ENCODE measurements at regions not wholly inside any gene's neighbourhood (a gene's known extent, or its start where the extent isn't known, plus 50 kb on each side); places are given as distances from the start of the nearest gene placed in this dataset.

DNA sequence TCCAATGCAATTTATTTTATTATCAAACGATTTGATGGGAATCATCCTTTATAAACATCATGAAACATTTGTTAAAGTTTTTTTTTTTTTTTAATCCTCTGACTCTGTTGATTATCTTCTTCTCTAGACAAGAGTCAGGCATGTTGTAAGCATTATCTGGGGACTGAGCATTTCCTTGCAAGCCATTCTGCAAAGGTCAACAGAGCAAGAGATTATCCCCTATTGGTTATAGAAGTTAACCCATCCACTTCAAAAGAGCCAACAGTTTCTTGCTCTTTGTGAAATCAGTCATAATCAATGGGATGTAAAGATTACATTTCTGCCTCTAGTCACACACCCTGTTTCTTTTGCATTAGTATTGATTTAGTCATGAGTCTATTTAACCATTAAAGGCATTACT is 368.8 kb upstream of the ADGRL4 start:
- Mint-ChIP-seq H3K27me3 (no peaks in the 10 kb centered on the region), H3K4me1 (ENCODE audit: low read depth) (no peaks in the 10 kb centered on the region), H3K27ac (no peak overlapping the region), H3K36me3 (ENCODE audit: low read depth) (no peaks in the 10 kb centered on the region), H3K9me3 (no peaks in the 10 kb centered on the region), H3K4me3 (no peak overlapping the region)
- CTCF ChIA-PET = no interaction called here
- POLR2A ChIA-PET = no interaction called here
- no peak overlapping the region for H3K4me3 ChIP-seq (ENCODE audit: low read length)
- no peaks in the 10 kb centered on the region for H3K36me3 ChIP-seq (ENCODE audit: insufficient read depth, low read length)
- no peaks in the 10 kb centered on the region for H3K9me3 ChIP-seq (ENCODE audit: control insufficient read depth in 1 of 2, insufficient read depth in 1 of 2, low read length in 2 of 2)
- no peaks in the 10 kb centered on the region for H3K4me1 ChIP-seq (ENCODE audit: insufficient read depth, low read length)
- DNase-seq = no peak
- ATAC-seq (ENCODE audit: poor library complexity) = no peak
- intact Hi-C loops (cut with DNase I, micrococcal nuclease) = no loop called here
- TF ChIP-seq, protein P1, sequence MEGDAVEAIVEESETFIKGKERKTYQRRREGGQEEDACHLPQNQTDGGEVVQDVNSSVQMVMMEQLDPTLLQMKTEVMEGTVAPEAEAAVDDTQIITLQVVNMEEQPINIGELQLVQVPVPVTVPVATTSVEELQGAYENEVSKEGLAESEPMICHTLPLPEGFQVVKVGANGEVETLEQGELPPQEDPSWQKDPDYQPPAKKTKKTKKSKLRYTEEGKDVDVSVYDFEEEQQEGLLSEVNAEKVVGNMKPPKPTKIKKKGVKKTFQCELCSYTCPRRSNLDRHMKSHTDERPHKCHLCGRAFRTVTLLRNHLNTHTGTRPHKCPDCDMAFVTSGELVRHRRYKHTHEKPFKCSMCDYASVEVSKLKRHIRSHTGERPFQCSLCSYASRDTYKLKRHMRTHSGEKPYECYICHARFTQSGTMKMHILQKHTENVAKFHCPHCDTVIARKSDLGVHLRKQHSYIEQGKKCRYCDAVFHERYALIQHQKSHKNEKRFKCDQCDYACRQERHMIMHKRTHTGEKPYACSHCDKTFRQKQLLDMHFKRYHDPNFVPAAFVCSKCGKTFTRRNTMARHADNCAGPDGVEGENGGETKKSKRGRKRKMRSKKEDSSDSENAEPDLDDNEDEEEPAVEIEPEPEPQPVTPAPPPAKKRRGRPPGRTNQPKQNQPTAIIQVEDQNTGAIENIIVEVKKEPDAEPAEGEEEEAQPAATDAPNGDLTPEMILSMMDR (IDR thresholded peaks at IDR 0.05) = no peak
- no peak overlapping the region for H3K27ac ChIP-seq (ENCODE audit: low read depth in 1 of 2, low read length in 2 of 2)
- no peaks in the 10 kb centered on the region for H3K27me3 ChIP-seq (ENCODE audit: control insufficient read depth in 1 of 2, insufficient read depth in 2 of 2, low read length in 2 of 2)

DNA sequence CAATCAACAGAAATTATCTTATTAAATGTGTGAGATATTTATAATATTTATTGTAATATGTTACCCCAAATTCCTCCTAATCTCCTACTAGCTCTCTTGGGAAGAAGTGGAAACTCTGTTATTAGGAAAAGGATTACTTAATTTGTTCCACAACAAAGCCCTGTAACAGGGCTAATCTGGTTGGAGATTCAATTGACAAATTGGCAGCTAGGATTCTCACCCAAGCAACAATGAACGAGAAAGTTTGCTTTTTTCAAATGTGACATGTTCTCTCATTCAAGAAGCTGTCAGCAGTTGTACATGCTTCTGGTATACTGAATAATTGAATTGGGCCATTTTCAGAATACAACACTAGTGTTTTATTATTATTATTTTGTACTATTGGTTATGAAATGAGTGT is 367.9 kb upstream of the ADGRL4 start:
- Mint-ChIP-seq H3K27me3 (no peaks in the 10 kb centered on the region), H3K27ac (no peak overlapping the region), H3K36me3 (ENCODE audit: low read depth) (no peaks in the 10 kb centered on the region), H3K4me3 (no peak overlapping the region), H3K4me1 (ENCODE audit: low read depth) (no peaks in the 10 kb centered on the region), H3K9me3 (no peaks in the 10 kb centered on the region)
- CTCF ChIA-PET = no interaction called here
- intact Hi-C loops (cut with DNase I, micrococcal nuclease) = no loop called here
- H3K27me3 ChIP-seq (ENCODE audit: control insufficient read depth in 1 of 2, insufficient read depth in 2 of 2, low read length in 2 of 2) = no peaks in the 10 kb centered on the region
- no peaks in the 10 kb centered on the region for H3K9me3 ChIP-seq (ENCODE audit: control insufficient read depth in 1 of 2, insufficient read depth in 1 of 2, low read length in 2 of 2)
- ATAC-seq (ENCODE audit: poor library complexity) (no peak), DNase-seq (no peak)
- no peak overlapping the region for H3K27ac ChIP-seq (ENCODE audit: low read depth in 1 of 2, low read length in 2 of 2)
- no peak overlapping the region for H3K4me3 ChIP-seq (ENCODE audit: low read length)
- POLR2A ChIA-PET = interaction anchor here (0.6 kb wide), 1 partner anchor 930 kb away, joined by 3 read pairs; no protein-coding TSS in a partner anchor
- H3K4me1 ChIP-seq (ENCODE audit: insufficient read depth, low read length) = no peaks in the 10 kb centered on the region
- TF ChIP-seq, protein P1 (IDR thresholded peaks at IDR 0.05) = no peak
- H3K36me3 ChIP-seq (ENCODE audit: insufficient read depth, low read length) = no peaks in the 10 kb centered on the region

DNA sequence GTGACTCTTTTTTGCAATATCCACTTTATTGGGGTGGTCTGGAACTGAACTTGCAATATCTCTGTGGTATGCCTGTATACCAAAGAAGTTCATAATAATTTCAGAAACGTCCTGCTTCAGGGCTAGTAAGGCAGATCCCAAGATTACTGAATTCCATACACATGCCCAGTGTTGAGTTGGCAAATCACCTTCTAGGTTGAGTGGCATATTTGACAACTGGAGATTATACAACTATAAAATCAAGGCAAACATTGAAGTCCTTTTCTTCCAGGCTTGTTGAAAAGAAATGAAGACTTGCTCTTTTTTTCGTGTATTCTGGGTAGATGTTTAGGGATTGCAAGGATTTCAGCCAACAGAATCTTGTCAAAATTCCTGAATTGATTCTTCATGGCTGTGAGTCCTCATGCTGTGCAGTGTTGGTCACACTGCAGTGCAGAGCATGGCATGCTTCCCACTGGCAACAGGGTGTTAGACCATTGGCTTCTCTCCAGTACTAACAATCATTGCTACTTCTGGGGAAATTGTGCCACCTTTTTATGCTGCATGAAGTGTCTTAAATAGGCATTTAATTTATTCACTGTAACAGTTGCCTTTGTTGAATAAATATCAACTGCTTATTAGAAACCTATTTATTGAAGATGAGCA is 367.1 kb upstream of the ADGRL4 start:
- Mint-ChIP-seq H3K4me1 (ENCODE audit: low read depth) (no peaks in the 10 kb centered on the region), H3K27me3 (no peaks in the 10 kb centered on the region), H3K36me3 (ENCODE audit: low read depth) (no peaks in the 10 kb centered on the region), H3K27ac (no peak overlapping the region), H3K4me3 (no peak overlapping the region), H3K9me3 (peaks cover 2% of the 10 kb centered on the region)
- Histone ChIP-seq H3K27ac (ENCODE audit: low read depth in 1 of 2, low read length in 2 of 2) (no peak overlapping the region), H3K4me3 (ENCODE audit: low read length) (no peak overlapping the region), H3K4me1 (ENCODE audit: insufficient read depth, low read length) (no peaks in the 10 kb centered on the region), H3K36me3 (ENCODE audit: insufficient read depth, low read length) (no peaks in the 10 kb centered on the region), H3K27me3 (ENCODE audit: control insufficient read depth in 1 of 2, insufficient read depth in 2 of 2, low read length in 2 of 2) (no peaks in the 10 kb centered on the region), H3K9me3 (ENCODE audit: control insufficient read depth in 1 of 2, insufficient read depth in 1 of 2, low read length in 2 of 2) (no peaks in the 10 kb centered on the region)
- TF ChIP-seq, protein P1 (IDR thresholded peaks at IDR 0.05) = no peak
- no peak for ATAC-seq (ENCODE audit: poor library complexity)
- intact Hi-C loops (cut with DNase I, micrococcal nuclease) = no loop called here
- ChIA-PET CTCF (no interaction called here), POLR2A (no interaction called here)
- DNase-seq = no peak
